HCT116 (cell line): ENCODE measurements at regions not wholly inside any gene's neighbourhood (a gene's known extent, or its start where the extent isn't known, plus 50 kb on each side); places are given as distances from the start of the nearest gene placed in this dataset.

ENCODE experiments used
- ATAC-seq: fragments of 200-7000 bp; cut with Tn5 transposase; 2 replicates; pipeline ENCODE4 v1.9.1; 2020; ENCODE audit warnings: mild to moderate bottlenecking, moderate library complexity
- BruUV-seq: library from RNA; stranded (reverse); fragments of 400-500 nt; replicated peaks from 2 replicates; lab custom pipeline; 2021; lab: Mats Ljungman, UMichigan
- CTCF ChIA-PET: fragments of 300-600 bp; sonication (Branson Sonifier 250); formaldehyde crosslinking; loops from one replicate; lab custom pipeline; 2021; ENCODE audit warnings: antibody characterized with exemption; lab: Charles Lee
- POLR2A ChIA-PET: fragments of 300-600, 350-600 bp; sonication (Branson Sonifier 250); formaldehyde crosslinking; loops from one replicate; lab custom pipeline; 2021; ENCODE audit warnings: antibody characterized with exemption; lab: Charles Lee
- RAD21 ChIA-PET, 2 experiments: fragments of 300-600 bp; sonication (Branson Sonifier 250); formaldehyde crosslinking; loops; one replicate each; lab custom pipeline; 2023; ENCODE audit warnings: low total read pairs in 2 of 2; ENCODE audit not compliant: uncharacterized antibody in 2 of 2, unreplicated experiment in 2 of 2, low non-redundant PET in 1 of 2; lab: Charles Lee
- DNase-seq: peaks from one replicate; pipeline ENCODE4 v3.0.0-alpha.2; 2010; ENCODE audit warnings: low read depth, low spot score
- H2AFZ ChIP-seq: fragments of 200-600 bp; shearing (Covaris generic), sonication (generic); 2 replicates; pipeline ENCODE4 v1.6.1; 2017; ENCODE audit warnings: low read depth, mixed run types, mixed read lengths, antibody characterized with exemption, low read length; ENCODE audit not compliant: poor library complexity, severe bottlenecking
- H3K27ac ChIP-seq: 2 replicates; pipeline ENCODE4 v1.5.1; 2012; ENCODE audit warnings: low read depth, low read length
- H3K27me3 ChIP-seq: fragments of 200-600 bp; sonication (generic); 2 replicates; pipeline ENCODE4 v1.6.1; 2016; ENCODE audit warnings: mixed run types, low read length, mixed read lengths; ENCODE audit not compliant: insufficient read depth
- H3K36me3 ChIP-seq, 2 experiments: fragments of 200-500 bp in 1 of 2; fragments of 200-600 bp in 1 of 2; sonication (Bioruptor generic) in 1 of 2; sonication (generic) in 1 of 2; 2 replicates each; pipeline versions ENCODE4 v1.5.1 to v1.6.1; 2014 to 2016; ENCODE audit warnings: low read length in 2 of 2, inconsistent platforms in 1 of 2, mixed read lengths in 1 of 2, mixed run types in 1 of 2; ENCODE audit not compliant: insufficient read depth in 2 of 2, control insufficient read depth in 1 of 2
- H3K4me1 ChIP-seq, 2 experiments: fragments of 200-600 bp in 1 of 2; sonication (generic) in 1 of 2; 2 replicates each; pipeline versions ENCODE4 v1.5.1 to v1.6.1; 2012 to 2017; ENCODE audit warnings: low read length in 2 of 2, inconsistent platforms in 1 of 2, mild to moderate bottlenecking in 1 of 2, mixed read lengths in 1 of 2, mixed run types in 1 of 2, moderate library complexity in 1 of 2; ENCODE audit not compliant: insufficient read depth in 2 of 2, control insufficient read depth in 1 of 2
- H3K4me2 ChIP-seq: fragments of 200-600 bp; sonication (generic); 2 replicates; pipeline ENCODE4 v1.6.1; 2017; ENCODE audit warnings: mixed run types, low read length, mixed read lengths
- H3K4me3 ChIP-seq, 2 experiments: fragments of 200-600 bp in 1 of 2; sonication (generic) in 1 of 2; replicated peaks in 1 of 2; 2 replicates each; pipeline ENCODE4 v1.5.1; 2011 to 2016; ENCODE audit warnings: low read length in 2 of 2, control low read depth in 1 of 2, low read depth in 1 of 2, mild to moderate bottlenecking in 1 of 2, mixed read lengths in 1 of 2, mixed run types in 1 of 2
- H3K79me2 ChIP-seq: fragments of 200-600 bp; sonication (generic); 2 replicates; pipeline ENCODE4 v1.6.1; 2017; ENCODE audit warnings: mild to moderate bottlenecking, mixed run types, low read length, moderate library complexity, mixed read lengths; ENCODE audit not compliant: insufficient read depth
- H3K9ac ChIP-seq: fragments of 200-600 bp; sonication (generic); 2 replicates; pipeline ENCODE4 v1.6.1; 2016; ENCODE audit warnings: low read length, mixed read lengths
- H3K9me2 ChIP-seq: fragments of 200-600 bp; sonication (generic), shearing (Covaris generic); 2 replicates; pipeline ENCODE4 v1.6.1; 2017; ENCODE audit warnings: mixed run types, mild to moderate bottlenecking, moderate library complexity; ENCODE audit not compliant: insufficient read depth
- H3K9me3 ChIP-seq, 2 experiments: fragments of 200-500 bp in 1 of 2; fragments of 200-600 bp in 1 of 2; sonication (Bioruptor generic) in 1 of 2; sonication (generic) in 1 of 2; 2 replicates each; pipeline ENCODE4 v1.6.1; 2014 to 2017; ENCODE audit warnings: low read length in 2 of 2, mixed read lengths in 2 of 2, inconsistent platforms in 1 of 2, low read depth in 1 of 2, mild to moderate bottlenecking in 1 of 2, mixed run types in 1 of 2, moderate library complexity in 1 of 2; ENCODE audit not compliant: control insufficient read depth in 1 of 2, insufficient read depth in 1 of 2
- H4K20me1 ChIP-seq: fragments of 200-600 bp; sonication (generic), shearing (Covaris generic); 2 replicates; pipeline ENCODE4 v1.6.1; 2017; ENCODE audit warnings: mixed run types, mild to moderate bottlenecking, moderate library complexity; ENCODE audit not compliant: insufficient read depth
- CTCF ChIP-seq, 3 experiments: fragments of 200-600 bp in 1 of 3; sonication (generic) in 1 of 3; IDR thresholded peaks in 2 of 3; conservative IDR thresholded peaks in 1 of 3; 2 replicates each; pipeline ENCODE4 v1.5.1; 2012 to 2017; ENCODE audit warnings: low read depth in 2 of 3, low read length in 2 of 3, antibody characterized with exemption in 1 of 3, borderline replicate concordance in 1 of 3, control low read depth in 1 of 3, mild to moderate bottlenecking in 1 of 3, mixed read lengths in 1 of 3, mixed run types in 1 of 3, moderate library complexity in 1 of 3; ENCODE audit not compliant: insufficient read depth in 1 of 3
- EZH2 ChIP-seq: fragments of 200-600 bp; sonication (generic); IDR thresholded peaks from 2 replicates; pipeline ENCODE4 v1.6.1; 2017; ENCODE audit warnings: antibody characterized with exemption, mixed run types
- EZH2phosphoT487 ChIP-seq: fragments of 200-600 bp; IDR thresholded peaks from 2 replicates; pipeline ENCODE4 v1.6.1; 2018; ENCODE audit warnings: antibody characterized with exemption, borderline replicate concordance
- FOSL1 ChIP-seq: IDR thresholded peaks from 2 replicates; pipeline ENCODE4 v1.6.1; 2012; ENCODE audit warnings: low read depth
- MAX ChIP-seq: IDR thresholded peaks from 2 replicates; pipeline ENCODE4 v1.6.1; 2012
- POLR2A ChIP-seq: IDR thresholded peaks from 2 replicates; pipeline ENCODE4 v1.7.0; 2011; ENCODE audit warnings: borderline replicate concordance; ENCODE audit not compliant: insufficient read depth, insufficient read length; ENCODE audit errors: extremely low read depth
- RAD21 ChIP-seq: IDR thresholded peaks from 2 replicates; pipeline ENCODE4 v1.6.1; 2012; ENCODE audit warnings: low read depth, mild to moderate bottlenecking
- SIN3A ChIP-seq: IDR thresholded peaks from 2 replicates; pipeline ENCODE4 v1.6.1; 2012; ENCODE audit warnings: low read depth
- SP1 ChIP-seq: IDR thresholded peaks from 2 replicates; pipeline ENCODE4 v1.6.1; 2012; ENCODE audit warnings: low read depth
- YY1 ChIP-seq: IDR thresholded peaks from 2 replicates; pipeline ENCODE4 v1.6.1; 2011; ENCODE audit warnings: low read length, low read depth, moderate library complexity, mild to moderate bottlenecking; ENCODE audit not compliant: insufficient replicate concordance; ENCODE audit errors: extremely low read depth
- ZFX ChIP-seq: fragments of 450-650 bp; IDR thresholded peaks from 2 replicates; pipeline ENCODE4 v1.6.1; 2017
- ZNF274 ChIP-seq: fragments of 200-500 bp; sonication (Bioruptor generic); IDR thresholded peaks from 2 replicates; pipeline ENCODE4 v1.6.1; 2014; ENCODE audit warnings: mild to moderate bottlenecking, low read depth, low read length, inconsistent platforms
- intact Hi-C: fragments of 100-400 bp; cut with micrococcal nuclease; formaldehyde crosslinking; loops from 2 replicates; pipeline ENCODE4 v1.10.0; 2022
- TF ChIP-seq, protein P1 (sequence below): IDR thresholded peaks from 2 replicates; pipeline ENCODE4 v1.6.1; 2012

DNA sequence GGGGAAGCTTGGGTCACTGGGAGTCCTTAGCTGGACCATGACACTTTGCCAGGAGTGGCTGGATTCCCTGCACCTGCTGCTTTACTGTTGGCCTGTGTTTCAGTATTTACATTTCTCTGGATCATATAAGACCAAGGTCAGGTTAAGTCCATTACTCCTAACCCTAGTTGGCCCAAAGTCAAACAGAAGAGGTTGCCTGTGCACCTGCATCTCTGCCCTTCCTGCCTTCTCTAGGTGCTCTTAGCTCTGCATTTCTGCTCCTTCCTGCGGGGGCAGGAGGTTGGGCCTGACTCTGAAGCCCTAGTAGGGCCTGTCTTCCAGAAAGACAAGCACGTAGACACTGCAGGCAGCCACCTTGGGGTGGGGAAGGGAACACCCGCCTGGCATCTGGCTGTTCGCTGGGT, 124.3 kb downstream of the RPLP1 start (continued):
- TF ChIP-seq CTCF (IDR thresholded peaks at IDR 0.05 in 2 of 3, conservative IDR thresholded peaks at IDR 0.05 in 1 of 3; ENCODE audit: borderline replicate concordance in 1 of 3, insufficient read depth in 1 of 3, low read depth in 2 of 3, low read length in 2 of 3): no peak
- TF ChIP-seq SP1: no peak
- TF ChIP-seq YY1: no peak
- no peak for TF ChIP-seq POLR2A

- no TSS peak for BruUV-seq
- no peak overlapping the region for H3K9ac ChIP-seq
- H3K9me3 ChIP-seq: no peaks in the 10 kb centered on the region
- ChIA-PET POLR2A (no interaction called here), RAD21 (no interaction called here), CTCF (no interaction called here)
- no peaks in the 10 kb centered on the region for H4K20me1 ChIP-seq
- H3K36me3 ChIP-seq: no peaks in the 10 kb centered on the region
- TF ChIP-seq ZFX (no peak), EZH2phosphoT487 (no peak), SIN3A (no peak), RAD21 (no peak), ZNF274 (no peak), MAX (no peak), EZH2 (no peak), SP1 (no peak), FOSL1 (no peak)
- TF ChIP-seq, protein P1, sequence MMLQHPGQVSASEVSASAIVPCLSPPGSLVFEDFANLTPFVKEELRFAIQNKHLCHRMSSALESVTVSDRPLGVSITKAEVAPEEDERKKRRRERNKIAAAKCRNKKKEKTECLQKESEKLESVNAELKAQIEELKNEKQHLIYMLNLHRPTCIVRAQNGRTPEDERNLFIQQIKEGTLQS: no peak
- no peaks in the 10 kb centered on the region for H3K79me2 ChIP-seq
- H2AFZ ChIP-seq: no peak overlapping the region
- ATAC-seq (no peak), DNase-seq (no peak)
- no peak overlapping the region for H3K4me2 ChIP-seq
- H3K27ac ChIP-seq: no peak overlapping the region
- intact Hi-C loops: loop anchor here (5.0 kb wide), 2 partner anchors 100 to 890 kb away; no protein-coding TSS in a partner anchor
- no peaks in the 10 kb centered on the region for H3K4me1 ChIP-seq
- H3K27me3 ChIP-seq: peaks cover 5% of the 10 kb centered on the region; the same call in 1 of the 2 replicates
- H3K9me2 ChIP-seq: no peaks in the 10 kb centered on the region
- H3K4me3 ChIP-seq: no peak overlapping the region
These were observed 124.8 kb downstream of the RPLP1 start for GRCh38 chr15:69577397-69577796.
